ENCODE measurements at regions not wholly inside any gene's neighbourhood (a gene's known extent, or its start where the extent isn't known, plus 50 kb on each side); places are given as distances from the start of the nearest gene placed in this dataset.

DNA sequence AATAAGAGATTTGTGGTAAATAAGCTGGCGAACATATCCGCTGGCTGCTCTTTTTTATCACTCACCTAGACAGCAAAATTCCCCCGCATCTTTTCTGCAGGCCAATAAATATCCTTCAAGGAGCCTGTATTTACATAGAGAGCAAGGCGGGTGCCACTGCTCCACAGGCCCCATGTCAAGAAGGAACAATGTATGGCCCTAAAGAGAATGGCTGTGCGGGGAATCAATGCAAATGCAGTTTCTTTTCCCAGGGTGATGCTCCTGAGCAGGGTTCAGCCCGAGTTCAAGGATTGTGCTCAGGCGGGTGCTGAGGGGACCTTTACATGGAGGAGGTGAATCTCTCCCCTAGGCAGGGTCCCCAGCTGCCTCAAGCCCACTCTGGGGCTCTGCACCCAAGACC, 494.2 kb upstream of the ZMIZ1 start:
- no peak for DNase-seq

DNA sequence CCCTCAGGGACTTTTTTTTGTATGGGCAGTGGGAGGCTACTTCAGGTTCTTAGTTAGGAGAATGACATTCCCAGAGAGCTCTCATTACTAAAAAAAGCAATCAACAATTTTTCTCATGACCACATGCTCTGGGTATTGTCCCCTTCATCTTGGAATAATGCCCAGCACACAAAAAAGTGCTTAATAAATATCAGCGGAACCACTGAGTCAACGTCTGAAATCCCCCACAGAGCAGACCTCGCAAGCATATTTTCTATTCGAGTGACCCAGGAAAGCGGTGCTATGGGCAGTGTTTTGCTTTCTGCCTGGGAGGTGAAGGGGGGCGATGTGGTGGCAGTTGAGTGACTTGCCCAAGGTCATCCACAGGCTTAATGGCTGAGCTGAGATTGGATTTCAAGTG, 493.4 kb upstream of the ZMIZ1 start:
- no peak for DNase-seq

DNA sequence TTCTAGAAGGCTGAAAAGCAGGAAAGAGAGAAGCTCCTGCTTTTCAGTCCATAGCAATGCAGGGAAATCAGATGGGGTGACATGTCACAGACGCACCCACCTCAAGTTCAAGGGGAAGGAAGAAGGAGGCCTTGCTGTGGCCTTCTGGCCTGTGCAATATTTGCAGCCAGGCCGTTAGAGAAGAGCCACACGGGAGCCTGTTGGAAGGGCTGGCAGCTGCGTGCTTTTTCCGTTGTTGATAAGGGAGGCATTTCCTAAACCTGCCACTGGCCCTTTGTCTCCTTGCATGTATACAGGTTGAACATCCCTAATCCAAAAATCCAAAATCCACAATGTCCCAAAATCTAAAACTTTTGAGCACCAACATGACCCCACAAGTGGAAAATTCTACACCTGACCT, 492.5 kb upstream of the ZMIZ1 start:
- DNase-seq: no peak

DNA sequence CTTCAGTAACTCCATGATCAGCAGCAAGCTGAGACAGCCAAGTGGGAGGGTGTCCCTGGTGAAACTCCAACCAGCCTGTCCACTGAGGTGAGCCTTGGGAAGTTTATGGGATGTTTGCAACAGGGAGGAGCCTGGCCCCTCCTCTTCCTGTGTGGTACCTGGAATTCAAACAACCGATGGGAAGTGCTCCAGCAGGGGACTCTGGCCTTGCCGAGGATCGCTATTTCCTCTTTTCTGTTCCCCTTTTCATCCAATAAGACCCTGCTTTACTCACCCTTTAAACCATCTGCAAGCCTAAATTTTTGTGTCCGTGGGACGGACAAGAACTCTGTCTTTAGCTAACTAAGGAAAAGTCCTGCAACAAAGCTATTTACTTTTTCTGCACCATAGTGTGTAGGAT, 491.1 kb upstream of the ZMIZ1 start:
- no peak for DNase-seq

DNA sequence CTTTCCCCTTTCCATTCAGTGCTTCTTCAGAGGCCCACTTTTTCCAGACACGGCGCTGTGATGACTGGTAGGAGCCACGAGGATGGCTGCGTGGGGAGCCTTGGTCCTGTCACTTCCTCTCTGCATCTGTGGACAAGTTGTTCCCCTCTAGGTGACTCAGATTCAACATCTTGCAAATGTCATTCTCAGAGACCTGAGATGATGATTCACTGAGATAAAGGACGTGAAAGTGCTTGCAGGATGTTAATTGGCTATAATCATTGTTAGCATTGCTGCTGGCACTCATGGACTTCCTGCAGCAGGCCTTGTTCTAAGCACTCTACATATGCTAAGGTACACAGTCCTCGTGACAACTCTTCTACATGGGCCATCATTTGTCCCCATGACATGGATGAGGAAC, 489.8 kb upstream of the ZMIZ1 start:
- DNase-seq: no peak

DNA sequence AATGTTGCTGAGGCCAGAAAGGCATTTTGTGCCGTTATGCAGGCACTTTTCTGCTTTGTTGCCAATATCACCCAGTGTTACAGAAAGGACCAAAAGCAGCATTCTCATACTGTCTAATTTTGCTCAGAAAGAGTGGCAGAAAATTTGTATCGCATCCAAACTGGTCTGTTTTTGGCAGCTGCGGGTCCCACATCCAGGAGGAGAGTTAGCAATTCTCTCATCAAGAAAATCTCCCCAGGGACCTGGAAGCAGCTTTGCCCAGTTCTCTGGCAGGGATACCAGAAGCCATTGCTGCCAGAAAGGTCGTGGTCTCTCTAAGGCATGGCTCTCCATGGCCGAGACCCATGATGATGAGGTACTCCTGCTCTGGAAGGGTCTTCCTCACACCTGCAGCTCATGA, 489.2 kb upstream of the ZMIZ1 start:
- no peak for DNase-seq

- DNase-seq: no peak
Measured at GRCh38 chr10:78579995-78580394, 488.8 kb upstream of the ZMIZ1 start.

DNA sequence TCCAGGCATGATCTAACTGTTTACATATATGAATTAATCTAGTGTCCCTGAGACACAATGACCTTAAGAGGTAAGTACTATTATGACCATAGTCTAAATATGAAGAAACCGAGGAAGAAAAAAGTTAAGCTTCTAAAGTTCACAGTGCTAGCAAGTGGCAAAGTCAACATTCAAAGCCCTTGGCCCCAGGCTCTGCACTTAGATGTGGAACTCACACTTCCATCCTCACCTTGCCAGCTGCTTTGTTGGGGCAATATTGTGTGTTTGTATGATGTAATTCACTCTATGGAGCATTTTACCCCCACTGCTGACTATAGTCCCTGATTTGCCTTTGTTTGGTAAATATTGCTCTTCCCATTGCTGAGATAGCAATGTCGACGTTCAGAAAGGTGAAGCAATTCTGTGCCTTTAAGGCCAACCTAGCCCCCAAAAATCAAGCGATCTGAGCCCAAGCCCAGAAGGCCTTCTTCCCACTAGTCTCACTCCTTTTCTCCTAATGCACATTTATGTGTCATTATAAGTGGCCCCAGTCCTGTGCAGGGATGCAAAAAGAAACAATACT, 487.6 kb upstream of the ZMIZ1 start:
- no peak for DNase-seq

DNA sequence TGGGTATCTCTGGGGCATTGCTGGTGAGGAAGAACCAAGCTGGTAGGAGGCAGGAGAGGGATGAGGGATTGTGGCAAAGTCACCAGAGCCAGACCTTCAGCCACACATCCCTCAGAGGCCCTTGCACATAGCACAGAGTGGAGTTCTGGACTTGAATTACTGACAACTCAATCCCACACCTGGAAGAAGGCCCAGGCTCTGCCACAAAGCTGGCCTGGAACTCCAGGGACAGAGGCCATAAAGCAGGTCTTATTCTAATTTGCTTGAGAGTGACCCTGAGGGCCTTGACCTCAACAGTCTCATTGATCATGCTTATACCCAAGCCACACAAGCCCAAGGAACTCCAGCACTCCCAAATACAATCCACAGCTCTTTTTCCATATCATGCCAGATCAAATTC, 486.2 kb upstream of the ZMIZ1 start:
- no peak for DNase-seq

DNA sequence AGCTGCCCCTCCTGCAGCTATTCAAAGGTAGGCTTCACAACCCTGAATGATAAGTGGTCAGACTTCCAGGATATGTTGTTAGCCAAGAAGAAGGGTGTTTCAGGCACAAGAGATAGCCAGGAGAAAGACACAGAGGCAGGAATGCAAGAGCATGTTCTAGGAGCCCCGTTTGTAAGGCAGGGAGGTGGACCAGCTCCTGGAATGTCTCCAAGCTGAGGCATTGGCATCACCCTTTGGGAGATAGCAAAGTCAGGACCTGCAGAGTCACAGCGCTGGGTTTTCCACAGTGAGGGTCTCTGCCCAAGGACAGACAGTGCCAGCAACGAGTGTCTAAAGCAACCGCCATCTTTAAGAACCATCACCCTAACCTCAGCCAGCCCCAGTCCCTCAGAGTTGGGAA, 484.5 kb upstream of the ZMIZ1 start:
- no peak for DNase-seq

DNA sequence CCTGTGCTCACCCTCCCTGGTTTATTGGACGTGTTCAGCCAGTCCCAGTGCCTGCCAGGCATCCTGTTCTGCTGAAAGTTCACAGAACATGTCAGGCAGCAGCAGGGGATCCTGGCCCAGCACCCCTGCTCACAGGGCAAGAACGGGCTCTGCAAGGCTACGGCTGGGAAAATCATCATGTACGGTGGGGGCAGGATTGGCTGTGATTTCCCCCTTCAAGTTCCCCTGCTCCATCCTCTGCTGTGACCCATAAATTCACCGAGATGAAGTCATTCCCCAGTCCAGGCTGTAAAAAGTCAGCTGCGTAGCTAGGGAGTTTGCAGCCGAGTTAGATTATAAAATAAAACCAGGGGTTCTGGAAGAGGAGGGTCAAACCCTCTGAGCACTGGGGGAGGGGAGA, 484.1 kb upstream of the ZMIZ1 start:
- DNase-seq: no peak

GRCh38 chr10:78585952-78586351, 482.8 kb upstream of the ZMIZ1 start:
- no peak for DNase-seq

GRCh38 chr10:78588194-78588811, 480.5 kb upstream of the ZMIZ1 start:
- DNase-seq: no peak

- no peak for DNase-seq
Measured at GRCh38 chr10:78589687-78590086, 479.1 kb upstream of the ZMIZ1 start.

DNA sequence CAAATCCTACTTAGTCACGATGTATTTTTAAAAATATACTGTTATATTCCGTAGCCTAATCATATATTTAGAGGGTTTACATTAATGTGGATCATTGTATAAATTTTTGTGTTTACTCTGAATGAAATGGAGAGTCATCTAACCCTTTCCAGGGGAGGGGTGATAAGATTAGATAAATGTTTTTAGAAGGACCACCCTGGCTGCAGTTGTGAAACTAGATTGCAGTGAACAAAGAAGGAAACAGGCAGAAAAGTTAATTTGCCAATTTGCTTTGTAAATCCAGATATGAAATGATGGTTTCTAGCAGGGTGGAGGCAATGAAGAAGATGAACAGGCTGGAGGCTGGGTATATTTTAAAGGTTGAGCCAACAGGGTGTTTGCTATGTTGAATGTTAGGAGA, 477.7 kb upstream of the ZMIZ1 start:
- DNase-seq: no peak

- no peak for DNase-seq
Measured at GRCh38 chr10:78594559-78595268, 474.1 kb upstream of the ZMIZ1 start.

GRCh38 chr10:78595269-78595619, 473.5 kb upstream of the ZMIZ1 start:
- DNase-seq: no peak

DNA sequence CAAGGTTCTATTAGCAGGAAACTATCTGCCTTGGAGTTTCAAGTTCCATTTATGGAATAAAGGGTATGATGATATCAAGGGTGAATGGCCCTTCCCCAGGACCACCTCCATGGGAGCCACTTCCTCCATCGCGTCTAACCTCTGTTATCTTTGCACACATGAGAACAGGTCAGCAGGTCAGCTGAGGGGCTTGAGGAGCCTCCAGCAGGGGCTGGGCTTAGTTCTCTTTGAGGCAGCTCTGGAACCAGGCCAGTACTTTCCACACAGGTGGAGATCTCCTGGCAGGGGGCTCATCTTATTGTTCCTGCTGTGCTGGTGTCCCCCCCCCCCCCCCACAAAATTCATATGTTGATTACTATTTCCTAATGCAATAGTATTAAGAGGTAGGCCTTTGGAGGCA, 472.2 kb upstream of the ZMIZ1 start:
- DNase-seq: no peak

DNA sequence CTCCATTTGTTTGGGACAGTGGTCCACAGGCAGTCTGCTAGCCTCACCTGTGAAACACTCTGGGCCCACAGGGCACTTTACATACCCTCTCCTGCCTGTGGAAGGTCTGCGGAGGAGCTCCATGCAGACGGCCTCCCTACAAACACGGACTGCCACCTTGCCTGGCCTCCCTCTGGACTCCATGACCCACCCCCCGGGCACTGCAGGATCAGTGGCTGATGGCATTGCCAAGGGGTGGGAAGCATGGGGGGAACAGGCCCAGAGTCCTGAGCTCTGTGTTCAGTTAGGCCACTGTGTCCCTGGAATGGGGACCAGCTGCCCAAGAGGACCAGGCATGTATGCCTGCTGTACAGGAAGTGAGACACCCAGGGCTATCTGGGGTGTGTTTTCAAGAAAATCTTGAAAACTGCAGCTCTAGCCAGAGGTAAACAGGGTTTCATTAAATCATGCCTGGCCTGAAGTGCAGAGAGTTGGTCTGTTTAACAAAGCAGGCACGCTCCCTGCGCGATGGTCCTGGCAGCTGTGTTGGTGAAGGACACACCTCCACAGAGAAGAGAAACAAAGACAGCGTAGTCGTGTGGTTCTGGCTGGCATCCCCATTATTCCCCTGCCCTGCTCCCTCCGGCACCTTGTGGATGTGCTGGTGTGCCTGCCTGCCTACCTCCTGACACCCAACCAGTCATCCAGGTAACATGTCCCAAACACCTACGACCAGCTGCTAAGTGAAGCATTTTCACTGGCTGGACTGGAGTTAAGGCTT, 470.8 kb upstream of the ZMIZ1 start:
- no peak for DNase-seq

DNA sequence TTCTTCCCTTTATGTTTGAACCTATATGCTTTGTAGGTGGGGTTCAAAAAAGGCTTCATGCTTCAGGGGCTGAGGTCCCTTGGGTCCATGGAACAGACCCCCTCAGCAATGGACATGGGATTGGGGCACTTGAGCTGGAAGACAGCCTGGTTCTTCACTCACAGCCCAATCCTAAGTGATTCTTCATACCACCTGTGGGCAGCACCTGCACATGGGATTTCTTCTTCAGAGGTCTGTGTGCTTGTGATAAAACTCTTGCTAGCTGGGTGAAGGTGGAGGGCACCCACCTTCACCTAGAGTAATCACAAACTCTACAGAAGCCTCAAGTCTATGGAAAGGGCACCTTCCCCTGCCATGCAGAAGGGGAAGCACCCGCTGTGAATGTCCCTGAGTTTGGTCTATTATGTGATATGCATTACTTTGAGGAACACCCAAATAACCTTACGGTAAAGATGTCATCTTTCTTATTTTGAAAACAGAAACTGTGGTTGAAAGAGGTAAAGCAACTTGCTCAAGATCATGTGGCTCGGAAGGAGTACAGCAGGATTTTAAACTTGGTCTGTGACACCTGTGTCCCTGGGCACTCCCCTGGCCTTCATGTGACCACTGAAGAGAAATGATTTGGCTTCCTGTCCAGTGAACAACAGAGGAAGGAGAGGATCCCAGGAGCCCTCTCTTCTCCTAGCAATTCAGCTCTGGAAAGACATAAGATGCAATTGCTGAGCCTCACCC, 469.5 kb upstream of the ZMIZ1 start:
- no peak for DNase-seq

DNA sequence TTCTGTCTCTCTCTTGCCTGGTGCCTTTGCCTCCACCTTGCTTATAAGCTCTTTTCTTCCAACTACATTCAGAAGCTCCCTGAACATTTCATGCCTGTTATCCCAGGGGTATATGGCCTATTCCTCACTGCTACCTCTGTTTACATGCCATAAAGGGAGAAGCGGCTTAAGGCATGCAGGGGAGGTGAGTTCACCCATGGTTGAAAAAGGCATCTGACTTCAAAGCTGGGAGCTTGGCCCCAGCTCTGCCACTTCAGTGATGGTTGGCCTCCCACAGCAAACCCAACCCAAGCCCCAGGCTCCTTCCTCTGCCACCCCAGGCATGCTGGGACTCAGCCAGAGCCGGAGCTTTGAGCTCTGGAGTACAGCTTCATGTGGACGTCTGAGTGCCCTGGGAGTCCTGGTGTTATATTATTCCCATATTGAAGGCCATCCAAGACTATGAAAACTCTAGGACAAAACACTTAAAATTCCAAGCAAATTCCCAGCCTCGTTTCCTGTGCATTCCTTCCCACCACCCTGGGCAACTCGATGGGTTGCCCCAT, 468.6 kb upstream of the ZMIZ1 start:
- DNase-seq: no peak

DNA sequence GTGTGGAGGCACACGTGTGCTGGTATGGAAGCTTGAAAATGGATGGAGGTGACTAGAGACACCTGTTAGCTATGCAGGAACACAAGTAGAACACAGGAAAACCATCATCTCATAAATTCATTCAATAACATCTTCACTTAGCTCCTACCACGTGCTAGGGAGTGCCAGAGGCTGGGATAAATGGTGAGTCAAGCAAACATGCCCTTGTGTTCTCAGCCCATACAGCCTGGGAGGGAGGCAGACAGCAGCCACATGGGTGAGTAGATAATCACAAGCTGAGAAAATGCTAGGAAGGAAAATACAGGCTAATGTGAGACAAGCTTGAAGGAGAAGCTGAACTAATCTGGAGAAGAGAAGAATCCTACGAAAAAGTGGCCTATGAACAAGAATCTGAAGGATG, 468.0 kb upstream of the ZMIZ1 start:
- no peak for DNase-seq

Data from NCI-H524 treated with DMSO at 0.1 percent for 48 hours (cell line).